ENCODE measurements at regions not wholly inside any gene's neighbourhood (a gene's known extent, or its start where the extent isn't known, plus 50 kb on each side); places are given as distances from the start of the nearest gene placed in this dataset.

- 0 to 93% (median 0%) methylated on average over 1 to 2 of the region's 4 CpGs; no CpG with 5 or more reads in 7 of the 10 experiments for WGBS, 10 experiments
- Histone ChIP-seq H3K27ac (no peak overlapping the region), H3K4me1 (replicated peaks in 1 of 2) (peaks cover 20% of the 10 kb centered on the region in 2 donors), H3K4me3 (no peak overlapping the region)
- in situ Hi-C loops (cut with MboI; ENCODE audit: low pct_unique_long_range_greater_than_20kb in 2 of 9, low sequenced_read_pairs in 9 of 9, unreplicated experiment in 9 of 9): no loop called here
- peak in 2 of 8 experiments; percentile 29 to 51 for ATAC-seq (replicated peaks in 6 of 8)
Measured at GRCh38 chr3:14283813-14284438, 105.3 kb downstream of the LSM3 start.

- 35 to 83% (median 65%) methylated on average over 1 to 8 of the region's 15 CpGs; no CpG with 5 or more reads in 2 of the 10 experiments for WGBS, 10 experiments
- no peak for ATAC-seq (replicated peaks in 6 of 8)
- peaks cover 27 to 30% of the 10 kb centered on the region in 2 donors for H3K4me1 ChIP-seq (replicated peaks in 1 of 2)
- H3K27ac ChIP-seq: no peak overlapping the region
- in situ Hi-C loops (cut with MboI; ENCODE audit: low pct_unique_long_range_greater_than_20kb in 2 of 9, low sequenced_read_pairs in 9 of 9, unreplicated experiment in 9 of 9): no loop called here
- no peak overlapping the region for H3K4me3 ChIP-seq
Measured at GRCh38 chr3:14284694-14285547, 106.3 kb downstream of the LSM3 start.

DNA sequence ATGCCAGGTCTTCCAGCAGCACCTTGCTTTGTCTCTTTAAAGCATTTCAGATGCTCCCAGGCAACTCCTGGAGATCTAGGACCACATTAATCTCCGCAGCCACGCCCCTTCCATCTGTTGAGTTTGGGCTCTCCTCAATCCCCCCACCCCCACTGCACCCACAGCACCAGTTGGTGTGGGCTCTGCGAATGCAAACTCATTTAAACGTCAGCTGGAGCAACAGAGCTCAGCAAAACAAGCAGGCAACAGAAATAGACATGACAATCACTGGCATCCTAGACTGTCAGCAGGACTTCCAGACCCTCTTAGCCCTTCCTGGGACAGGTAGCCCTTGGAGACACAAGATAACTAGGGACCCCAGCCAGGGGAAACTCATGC, 106.9 kb downstream of the LSM3 start:
- no peak overlapping the region for H3K27ac ChIP-seq
- no peak overlapping the region for H3K4me3 ChIP-seq
- in situ Hi-C loops (cut with MboI; ENCODE audit: low pct_unique_long_range_greater_than_20kb in 2 of 9, low sequenced_read_pairs in 9 of 9, unreplicated experiment in 9 of 9): no loop called here
- ATAC-seq (replicated peaks in 6 of 8): peak in 4 of 8 experiments; percentile 24 to 68 (median 50)
- H3K4me1 ChIP-seq (replicated peaks in 1 of 2): peaks cover 31 to 34% of the 10 kb centered on the region in 2 donors
- WGBS, 10 experiments: 0 to 53% (median 20%) methylated on average over 1 to 3 of the region's 4 CpGs; no CpG with 5 or more reads in 5 of the 10 experiments

DNA sequence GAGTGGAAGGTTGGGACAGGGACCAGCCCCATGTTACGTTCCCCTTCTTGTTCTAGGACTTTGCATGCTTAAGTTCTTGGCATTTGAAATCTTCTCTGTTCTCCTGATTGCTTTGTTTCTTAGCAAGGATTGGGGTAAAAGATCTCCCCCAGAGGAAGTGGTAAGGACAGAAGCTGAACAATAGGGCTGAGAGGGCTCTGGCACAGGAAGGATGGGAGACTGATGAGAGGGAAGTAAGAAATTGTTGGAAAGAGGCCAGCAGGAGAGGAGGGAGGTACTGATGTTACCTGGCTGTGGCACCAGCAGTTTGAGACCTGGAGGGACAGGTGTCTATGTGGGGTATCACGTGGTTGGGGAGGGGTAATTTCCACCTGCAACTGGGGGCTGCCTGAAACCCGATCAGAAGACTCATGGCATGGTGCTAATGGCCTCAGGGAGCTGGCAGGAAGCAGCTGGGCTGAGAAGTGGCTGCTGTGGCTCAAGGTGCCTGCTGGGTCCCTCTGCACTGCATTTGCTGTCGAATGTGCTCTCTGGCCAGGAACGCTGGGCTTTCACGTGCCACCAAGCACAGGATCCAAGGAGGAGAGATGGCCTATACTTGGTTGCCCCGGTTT, 108.4 kb downstream of the LSM3 start:
- Histone ChIP-seq H3K4me1 (replicated peaks in 1 of 2) (peaks cover 41 to 43% of the 10 kb centered on the region in 2 donors), H3K27ac (no peak overlapping the region), H3K4me3 (no peak overlapping the region)
- ATAC-seq (replicated peaks in 6 of 8): no peak
- WGBS, 10 experiments: 10 to 100% (median 55%) methylated on average over 1 to 4 of the region's 7 CpGs; no CpG with 5 or more reads in 4 of the 10 experiments
- in situ Hi-C loops (cut with MboI; ENCODE audit: low pct_unique_long_range_greater_than_20kb in 2 of 9, low sequenced_read_pairs in 9 of 9, unreplicated experiment in 9 of 9): no loop called here

DNA sequence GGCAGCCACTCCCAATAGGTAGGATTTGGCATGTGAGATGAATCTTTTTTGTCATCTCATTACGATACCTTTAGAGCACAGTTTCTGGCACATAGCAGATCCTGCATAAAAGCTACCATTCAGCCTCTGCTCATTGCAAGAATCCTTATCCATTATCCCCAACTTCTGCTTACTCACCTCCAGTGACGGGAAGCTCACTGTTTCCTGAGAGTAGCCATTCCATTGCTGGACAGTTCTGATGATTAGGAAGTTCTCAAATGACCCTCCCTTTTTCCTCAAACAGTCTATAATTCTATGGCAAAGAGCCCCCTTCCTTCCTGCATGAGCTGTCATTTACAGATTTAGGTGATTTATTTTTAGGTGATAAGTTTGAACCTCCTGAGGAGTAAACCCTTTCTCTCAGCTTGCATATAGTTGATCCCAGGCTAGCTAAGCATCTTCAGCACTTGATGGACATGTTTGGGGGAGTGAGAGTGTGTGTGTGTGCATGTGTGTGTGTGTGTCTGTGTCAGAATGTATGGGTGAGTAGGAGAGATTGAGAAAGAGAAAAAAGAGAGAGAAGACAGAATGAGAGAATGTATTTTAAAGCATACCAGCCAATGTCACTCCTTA, 109.7 kb downstream of the LSM3 start:
- WGBS, 10 experiments: 39 to 100% (median 90%) methylated on average over 1 to 2 of the region's 2 CpGs; no CpG with 5 or more reads in 3 of the 10 experiments
- no peak for ATAC-seq (replicated peaks in 6 of 8)
- peaks cover 41 to 43% of the 10 kb centered on the region in 2 donors for H3K4me1 ChIP-seq (replicated peaks in 1 of 2)
- no peak overlapping the region for H3K27ac ChIP-seq
- in situ Hi-C loops (cut with MboI; ENCODE audit: low pct_unique_long_range_greater_than_20kb in 2 of 9, low sequenced_read_pairs in 9 of 9, unreplicated experiment in 9 of 9): no loop called here
- H3K4me3 ChIP-seq: no peak overlapping the region

GRCh38 chr3:14288833-14289451, 110.3 kb downstream of the LSM3 start:
- peaks cover 41 to 43% of the 10 kb centered on the region in 2 donors for H3K4me1 ChIP-seq (replicated peaks in 1 of 2)
- no peak overlapping the region for H3K4me3 ChIP-seq
- WGBS, 10 experiments: 47 to 93% (median 74%) methylated on average over 1 to 4 of the region's 5 CpGs; no CpG with 5 or more reads in 4 of the 10 experiments
- in situ Hi-C loops (cut with MboI; ENCODE audit: low pct_unique_long_range_greater_than_20kb in 2 of 9, low sequenced_read_pairs in 9 of 9, unreplicated experiment in 9 of 9): no loop called here
- ATAC-seq (replicated peaks in 6 of 8): peak in 5 of 8 experiments; percentile 8 to 42 (median 9)
- peak overlapping the region in 1 of 2 donors; percentile 56 for H3K27ac ChIP-seq

DNA sequence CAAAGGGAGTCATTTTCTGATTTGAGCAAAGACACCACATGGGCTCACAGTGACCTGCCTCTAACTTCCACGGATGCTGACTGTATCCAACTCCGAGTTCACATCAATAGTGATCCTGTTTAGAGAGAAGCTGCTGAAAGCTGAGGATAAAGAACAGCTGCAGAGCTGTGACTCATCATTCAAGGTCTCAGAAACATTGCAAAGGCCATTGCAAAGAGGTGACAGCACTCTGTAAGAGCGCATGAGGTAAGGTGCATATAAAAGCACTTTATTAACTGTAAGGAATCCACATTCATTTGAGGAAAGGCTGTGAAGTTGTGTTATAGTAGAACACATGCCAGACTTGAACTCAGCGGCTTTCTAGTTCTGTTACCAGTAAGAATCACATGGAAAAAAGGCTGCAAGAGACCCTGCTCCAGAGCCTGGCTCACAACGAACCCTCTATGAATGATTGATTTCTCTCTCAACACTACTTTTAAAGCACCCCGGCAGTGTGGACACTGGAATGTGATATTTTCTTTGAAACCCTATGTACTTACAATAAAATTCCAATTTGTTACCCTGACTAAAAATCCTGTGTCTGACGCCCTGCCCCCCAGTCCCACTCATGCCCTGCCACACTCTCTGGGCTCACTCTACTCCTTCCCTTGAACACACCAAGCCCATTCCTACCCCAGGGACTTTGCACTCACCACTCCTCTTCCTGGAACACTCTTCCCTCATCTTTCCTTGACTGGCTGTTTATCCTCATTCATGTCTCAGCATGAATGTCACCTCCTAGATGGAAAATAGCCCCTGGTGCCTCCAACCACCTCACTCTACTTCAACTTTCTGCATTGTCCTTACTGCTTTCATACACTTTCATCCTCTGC, 111.2 kb downstream of the LSM3 start:
- Histone ChIP-seq H3K4me3 (no peak overlapping the region), H3K27ac (peak overlapping the region in 1 of 2 donors; percentile 56), H3K4me1 (replicated peaks in 1 of 2) (peaks cover 34 to 40% of the 10 kb centered on the region in 2 donors)
- in situ Hi-C loops (cut with MboI; ENCODE audit: low pct_unique_long_range_greater_than_20kb in 2 of 9, low sequenced_read_pairs in 9 of 9, unreplicated experiment in 9 of 9): no loop called here
- 13 to 38% (median 25%) methylated on average over 2 to 6 of the region's 7 CpGs; no CpG with 5 or more reads in 2 of the 10 experiments for whole genome bisulfite sequencing, 10 experiments
- ATAC-seq (replicated peaks in 6 of 8): peak; percentile 80 to 99 (median 96)

DNA sequence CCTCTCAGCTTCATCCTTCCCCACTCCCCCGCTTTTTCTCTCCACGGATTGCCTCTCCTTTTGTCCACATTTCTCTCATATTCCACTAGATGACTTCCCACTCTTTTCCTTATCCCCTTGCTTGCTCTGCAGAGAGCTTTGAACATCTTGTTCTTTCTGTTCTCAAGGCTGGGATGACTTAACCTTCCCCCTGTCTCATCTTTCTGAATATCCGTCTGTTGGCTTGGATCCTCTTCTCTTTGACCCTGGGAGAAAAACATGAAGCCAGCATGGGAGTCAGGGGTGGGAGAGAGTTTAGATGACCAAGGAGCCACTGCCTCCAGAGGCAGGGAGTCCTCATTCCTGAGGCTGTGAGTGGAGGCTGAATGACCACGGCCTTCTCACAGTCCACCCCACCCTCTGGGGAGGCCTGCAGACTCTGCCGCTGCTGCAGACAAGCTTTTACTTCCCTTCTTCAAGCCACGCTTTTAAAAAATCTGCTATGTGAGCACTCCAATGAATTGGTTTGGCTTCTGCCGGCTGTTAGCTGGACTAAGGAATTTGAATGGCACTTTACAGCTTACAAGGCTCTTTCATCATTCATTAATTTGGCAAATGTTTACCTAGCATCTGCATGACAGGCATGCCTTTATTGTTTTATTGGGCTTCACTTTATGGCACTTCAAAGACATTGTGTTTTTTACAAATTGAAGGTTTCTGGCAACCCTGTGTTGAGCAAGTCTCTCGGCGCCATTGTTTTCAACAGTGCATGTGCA, 111.6 kb upstream of the SLC6A6 start:
- Histone ChIP-seq H3K4me1 (replicated peaks in 1 of 2) (peaks cover 24 to 30% of the 10 kb centered on the region in 2 donors), H3K27ac (no peak overlapping the region), H3K4me3 (no peak overlapping the region)
- in situ Hi-C loops (cut with MboI; ENCODE audit: low pct_unique_long_range_greater_than_20kb in 2 of 9, low sequenced_read_pairs in 9 of 9, unreplicated experiment in 9 of 9): no loop called here
- ATAC-seq (replicated peaks in 6 of 8): peak in 1 of 8 experiments; percentile 4
- WGBS, 10 experiments: 12 to 72% (median 42%) methylated on average over 2 to 8 of the region's 9 CpGs; no CpG with 5 or more reads in 1 of the 10 experiments

- Histone ChIP-seq H3K27ac (no peak overlapping the region), H3K4me1 (replicated peaks in 1 of 2) (peaks cover 12% of the 10 kb centered on the region in 2 donors), H3K4me3 (no peak overlapping the region)
- WGBS, 10 experiments: 68 to 100% (median 95%) methylated on average over 1 to 3 of the region's 3 CpGs; no CpG with 5 or more reads in 3 of the 10 experiments
- in situ Hi-C loops (cut with MboI; ENCODE audit: low pct_unique_long_range_greater_than_20kb in 2 of 9, low sequenced_read_pairs in 9 of 9, unreplicated experiment in 9 of 9): no loop called here
- no peak for ATAC-seq (replicated peaks in 6 of 8)
Measured at GRCh38 chr3:14295037-14295436, 107.4 kb upstream of the SLC6A6 start.

DNA sequence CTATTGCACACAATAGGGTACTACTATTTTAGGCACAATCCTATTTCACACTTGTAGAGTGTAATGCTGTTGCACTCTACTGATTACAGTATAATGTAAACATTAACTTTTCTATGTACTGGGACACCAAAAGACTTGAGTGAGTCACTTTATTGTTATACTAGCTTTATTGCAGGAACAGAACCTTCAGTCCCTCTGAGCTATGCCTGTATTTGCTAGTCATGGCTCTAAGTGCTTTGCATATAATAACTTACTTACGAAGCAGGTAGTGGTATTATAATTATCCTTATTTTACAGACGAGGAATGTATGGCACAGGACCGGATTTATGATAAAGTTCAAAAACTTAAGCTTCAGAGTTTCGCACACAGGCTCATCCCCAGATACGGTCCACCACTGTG, 106.6 kb upstream of the SLC6A6 start:
- Histone ChIP-seq H3K4me1 (replicated peaks in 1 of 2) (peaks cover 6 to 7% of the 10 kb centered on the region in 2 donors), H3K27ac (no peak overlapping the region), H3K4me3 (no peak overlapping the region)
- WGBS, 10 experiments: 40 to 100% (median 91%) methylated on average over 1 to 5 of the region's 5 CpGs; no CpG with 5 or more reads in 2 of the 10 experiments
- in situ Hi-C loops (cut with MboI; ENCODE audit: low pct_unique_long_range_greater_than_20kb in 2 of 9, low sequenced_read_pairs in 9 of 9, unreplicated experiment in 9 of 9): no loop called here
- ATAC-seq (replicated peaks in 6 of 8): no peak

DNA sequence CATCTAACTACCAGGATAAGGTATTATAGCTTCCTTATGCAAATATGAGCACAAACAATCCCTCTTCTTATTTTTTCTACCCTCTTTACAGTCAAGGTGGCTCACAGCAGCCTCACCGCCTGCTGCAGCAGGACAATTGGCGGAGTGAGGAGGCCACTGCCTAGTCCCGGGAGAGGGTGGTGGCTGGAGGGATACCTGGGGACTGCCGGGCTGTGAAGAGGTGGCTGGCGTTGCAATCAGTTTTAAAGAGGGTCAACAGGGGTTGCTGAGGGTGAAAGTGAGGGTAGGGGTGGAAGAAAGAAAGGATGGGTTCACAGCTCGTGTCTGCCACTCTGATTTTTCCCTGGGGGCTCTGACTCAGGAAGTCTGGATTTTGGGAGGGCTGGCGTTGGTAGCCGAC, 105.1 kb upstream of the SLC6A6 start:
- 20 to 100% (median 71%) methylated on average over 1 to 5 of the region's 8 CpGs; no CpG with 5 or more reads in 4 of the 10 experiments for WGBS, 10 experiments
- H3K27ac ChIP-seq: no peak overlapping the region
- in situ Hi-C loops (cut with MboI; ENCODE audit: low pct_unique_long_range_greater_than_20kb in 2 of 9, low sequenced_read_pairs in 9 of 9, unreplicated experiment in 9 of 9): no loop called here
- no peak for ATAC-seq (replicated peaks in 6 of 8)
- H3K4me3 ChIP-seq: no peak overlapping the region
- no peaks in the 10 kb centered on the region for H3K4me1 ChIP-seq (replicated peaks in 1 of 2)

All from motor neuron (in vitro differentiated cells).